ENCODE measurements at regions not wholly inside any gene's neighbourhood (a gene's known extent, or its start where the extent isn't known, plus 50 kb on each side); places are given as distances from the start of the nearest gene placed in this dataset.
A peak's percentile ranks its signal among the peaks of the same experiment; 100 is the strongest.

DNA sequence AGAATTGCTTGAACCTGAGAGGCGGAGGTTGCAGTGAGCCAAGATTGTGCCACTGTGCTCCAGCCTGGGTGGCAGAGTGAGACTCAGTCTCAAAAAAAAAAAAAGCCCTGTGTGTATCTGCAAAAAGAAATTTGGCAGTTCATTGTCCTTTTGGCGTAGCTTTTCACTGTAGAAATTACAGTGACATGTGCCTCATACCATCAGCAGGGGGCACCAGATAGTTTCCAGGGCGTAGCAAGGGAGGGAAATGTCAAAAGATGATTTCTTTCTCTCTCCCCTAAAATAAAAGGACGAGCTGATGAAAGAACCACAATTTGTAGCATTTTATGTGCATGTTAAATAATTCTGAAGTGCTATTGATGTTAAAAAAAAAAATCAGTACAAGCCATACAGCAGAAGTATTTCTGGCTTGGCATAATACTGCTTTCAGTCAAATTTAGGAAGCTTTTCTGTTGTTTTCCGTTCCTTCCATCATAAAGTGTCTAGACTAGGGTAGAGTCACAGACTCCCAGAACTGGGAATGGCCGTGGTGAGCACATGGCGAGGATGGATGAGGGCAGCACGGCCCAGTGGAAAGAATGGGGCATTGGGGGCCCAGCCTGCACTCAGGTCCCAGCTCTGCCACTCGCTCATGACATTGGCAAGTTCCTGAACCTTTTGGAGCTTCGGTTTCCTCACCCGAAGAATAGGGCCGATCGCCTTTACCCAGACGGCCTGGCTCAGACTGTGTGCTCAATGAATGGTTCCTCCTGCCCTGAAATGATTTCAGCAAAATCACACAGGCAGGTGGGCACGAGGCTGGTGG is 59.8 kb upstream of the RPH3AL start:
- TF ChIP-seq, protein P1, sequence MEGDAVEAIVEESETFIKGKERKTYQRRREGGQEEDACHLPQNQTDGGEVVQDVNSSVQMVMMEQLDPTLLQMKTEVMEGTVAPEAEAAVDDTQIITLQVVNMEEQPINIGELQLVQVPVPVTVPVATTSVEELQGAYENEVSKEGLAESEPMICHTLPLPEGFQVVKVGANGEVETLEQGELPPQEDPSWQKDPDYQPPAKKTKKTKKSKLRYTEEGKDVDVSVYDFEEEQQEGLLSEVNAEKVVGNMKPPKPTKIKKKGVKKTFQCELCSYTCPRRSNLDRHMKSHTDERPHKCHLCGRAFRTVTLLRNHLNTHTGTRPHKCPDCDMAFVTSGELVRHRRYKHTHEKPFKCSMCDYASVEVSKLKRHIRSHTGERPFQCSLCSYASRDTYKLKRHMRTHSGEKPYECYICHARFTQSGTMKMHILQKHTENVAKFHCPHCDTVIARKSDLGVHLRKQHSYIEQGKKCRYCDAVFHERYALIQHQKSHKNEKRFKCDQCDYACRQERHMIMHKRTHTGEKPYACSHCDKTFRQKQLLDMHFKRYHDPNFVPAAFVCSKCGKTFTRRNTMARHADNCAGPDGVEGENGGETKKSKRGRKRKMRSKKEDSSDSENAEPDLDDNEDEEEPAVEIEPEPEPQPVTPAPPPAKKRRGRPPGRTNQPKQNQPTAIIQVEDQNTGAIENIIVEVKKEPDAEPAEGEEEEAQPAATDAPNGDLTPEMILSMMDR (IDR thresholded peaks at IDR 0.05) = peak; percentile 71 to 74
- Histone ChIP-seq H3K9me3 (no peaks in the 10 kb centered on the region), H3K27ac (no peak overlapping the region), H3K4me3 (no peak overlapping the region), H3K27me3 (no peaks in the 10 kb centered on the region), H3K4me1 (peaks cover 0 to 25% (median 15%) of the 10 kb centered on the region in 4 donors), H3K36me3 (peaks cover 0 to 23% (median 0%) of the 10 kb centered on the region in 3 donors)
- DNase-seq = peak in 1 of 2 donors; percentile 55
- intact Hi-C loops (cut with DNase I; ENCODE audit: low total_unique reads) = loop anchor here (2.0 kb wide), 1 partner anchor 286 kb away; no protein-coding TSS in a partner anchor

DNA sequence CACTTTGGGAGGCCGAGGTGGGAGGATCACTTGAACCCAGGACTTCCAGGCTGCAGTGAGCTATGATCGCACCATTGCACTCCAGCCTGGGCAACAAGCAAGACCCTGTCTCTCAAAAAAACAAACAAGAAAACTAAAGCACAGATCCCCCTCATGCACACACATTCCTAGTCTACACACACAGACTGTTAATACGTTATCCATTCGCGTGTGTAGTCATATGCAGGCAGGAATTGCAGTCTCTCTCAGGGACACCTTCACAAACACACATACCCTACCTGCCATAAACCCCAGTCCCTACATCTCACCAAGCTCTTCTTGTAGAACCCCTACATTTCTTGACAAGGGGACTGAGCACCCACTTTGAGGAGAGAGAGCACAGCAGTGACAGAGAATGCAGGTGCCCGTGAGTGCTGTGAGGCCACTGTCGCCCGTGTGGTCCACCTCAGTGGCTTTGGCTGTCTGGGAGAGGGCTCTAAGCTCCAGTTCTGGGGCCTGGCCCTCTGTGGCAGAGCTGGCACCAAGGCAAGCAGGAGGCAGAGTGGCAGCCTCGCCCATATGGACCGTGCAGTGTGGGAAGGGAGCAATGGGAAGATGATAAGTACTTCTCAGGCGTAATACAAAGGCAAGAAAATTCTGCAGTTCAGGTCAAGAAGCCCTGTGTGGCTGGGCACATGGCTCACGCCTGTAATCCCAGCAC is 59.0 kb upstream of the RPH3AL start:
- Histone ChIP-seq H3K9me3 (no peaks in the 10 kb centered on the region), H3K4me1 (peaks cover 0 to 25% (median 15%) of the 10 kb centered on the region in 4 donors), H3K27me3 (no peaks in the 10 kb centered on the region), H3K27ac (no peak overlapping the region), H3K4me3 (no peak overlapping the region), H3K36me3 (peaks cover 0 to 23% (median 0%) of the 10 kb centered on the region in 3 donors)
- TF ChIP-seq, protein P1 (IDR thresholded peaks at IDR 0.05) = no peak
- DNase-seq = no peak
- intact Hi-C loops (cut with DNase I; ENCODE audit: low total_unique reads) = loop anchor here (2.0 kb wide), 1 partner anchor 287 kb away; no protein-coding TSS in a partner anchor

DNA sequence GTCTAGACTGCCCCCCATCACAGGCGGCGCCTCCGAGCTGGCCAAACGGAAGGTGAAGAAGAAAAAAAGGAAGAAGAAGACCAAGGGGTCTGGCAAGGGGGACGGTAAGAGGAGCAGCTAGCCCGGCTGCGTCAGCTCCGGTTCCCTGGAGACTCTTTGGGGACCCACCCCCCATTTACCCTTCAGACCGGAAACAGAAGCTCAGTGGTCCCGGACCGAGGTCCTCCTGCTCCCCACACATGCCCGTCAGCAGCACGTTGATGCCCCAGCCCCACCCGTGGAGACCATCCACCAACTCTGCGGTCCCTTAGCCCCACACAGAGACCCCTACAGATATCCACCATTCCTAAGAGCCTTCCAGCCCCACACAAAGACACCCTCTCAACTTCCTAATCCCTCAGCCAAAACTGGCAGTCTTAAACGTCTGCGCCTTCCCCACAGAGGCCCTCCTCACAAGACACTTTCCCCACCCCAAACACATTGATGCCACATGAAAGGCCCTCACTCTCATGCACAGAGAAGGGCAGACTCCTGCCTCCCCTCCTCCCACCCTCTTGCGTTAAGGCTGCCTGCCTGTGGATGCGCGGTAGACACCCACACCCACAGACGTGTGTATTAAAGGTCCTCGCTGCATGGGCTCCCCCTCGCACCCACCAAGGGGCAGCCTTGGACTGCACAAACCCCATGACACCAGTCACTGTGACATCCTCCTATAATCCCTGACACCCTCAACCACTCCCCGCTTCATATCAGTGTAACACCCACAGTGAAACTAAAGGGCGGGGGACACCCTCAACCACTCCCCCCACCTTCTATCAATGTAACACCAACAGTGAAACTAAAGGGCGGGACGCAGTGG is 58.2 kb upstream of the RPH3AL start:
- Histone ChIP-seq H3K4me3 (peak overlapping the region; percentile 81 to 83), H3K9me3 (no peaks in the 10 kb centered on the region), H3K4me1 (peaks cover 0 to 25% (median 15%) of the 10 kb centered on the region in 4 donors), H3K27me3 (no peaks in the 10 kb centered on the region), H3K36me3 (peaks cover 0 to 23% (median 0%) of the 10 kb centered on the region in 3 donors), H3K27ac (peak overlapping the region; percentile 34 to 68)
- intact Hi-C loops (cut with DNase I; ENCODE audit: low total_unique reads) = no loop called here
- TF ChIP-seq, protein P1 (IDR thresholded peaks at IDR 0.05) = no peak
- DNase-seq = no peak

DNA sequence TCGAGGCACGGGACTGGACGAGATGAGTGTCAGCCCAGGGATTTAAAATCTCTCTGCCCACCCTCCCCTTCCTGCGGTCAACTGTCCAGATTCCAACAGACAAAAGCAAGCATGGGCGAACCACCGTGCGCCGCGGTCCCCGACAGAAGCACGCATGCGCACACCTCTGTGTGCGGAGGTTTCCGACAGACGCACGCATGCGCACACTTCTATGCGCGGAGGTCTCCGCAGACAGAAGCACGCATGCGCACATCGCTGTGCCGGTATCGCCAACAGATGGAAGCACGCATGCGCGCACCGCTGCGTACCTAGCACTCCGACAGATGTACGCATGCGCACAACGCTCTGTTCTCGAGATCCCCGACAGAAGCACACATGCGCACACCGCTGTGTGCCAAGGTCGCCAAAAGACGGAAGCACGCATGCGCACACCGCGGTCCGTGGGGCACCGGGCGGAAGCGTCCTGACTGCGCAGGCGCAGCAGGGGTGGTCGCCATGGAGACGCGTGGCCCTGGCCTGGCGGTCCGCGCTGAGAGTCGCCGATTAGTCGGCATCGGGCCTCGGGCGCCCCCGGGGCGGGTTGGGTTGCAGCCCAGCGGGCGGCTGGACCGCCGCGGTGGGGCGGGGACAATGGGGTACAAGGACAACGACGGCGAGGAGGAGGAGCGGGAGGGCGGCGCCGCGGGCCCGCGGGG is 57.4 kb upstream of the RPH3AL start:
- TF ChIP-seq, protein P1 (IDR thresholded peaks at IDR 0.05) = no peak
- peak; percentile 100 for DNase-seq
- peak overlapping the region; percentile 81 to 83 for H3K4me3 ChIP-seq
- H3K9me3 ChIP-seq = no peaks in the 10 kb centered on the region
- H3K27me3 ChIP-seq = no peaks in the 10 kb centered on the region
- peak overlapping the region; percentile 34 to 68 for H3K27ac ChIP-seq
- peaks cover 0 to 25% (median 15%) of the 10 kb centered on the region in 4 donors for H3K4me1 ChIP-seq
- intact Hi-C loops (cut with DNase I; ENCODE audit: low total_unique reads) = no loop called here
- H3K36me3 ChIP-seq = peaks cover 0 to 22% (median 0%) of the 10 kb centered on the region in 3 donors
